BJ (cell line): ENCODE measurements at regions not wholly inside any gene's neighbourhood (a gene's known extent, or its start where the extent isn't known, plus 50 kb on each side); places are given as distances from the start of the nearest gene placed in this dataset.

ENCODE experiments used
- CTCF ChIA-PET: fragments of 350-600 bp; formaldehyde crosslinking; extraction: SDS; loops from one replicate; lab custom pipeline; 2021; ENCODE audit warnings: antibody characterized with exemption, inconsistent platforms; lab: Yijun Ruan, JAX
- POLR2A ChIA-PET: fragments of 300-600 bp; sonication (Branson Sonifier 250); formaldehyde crosslinking; extraction: SDS; loops from one replicate; lab custom pipeline; 2021; ENCODE audit warnings: antibody characterized with exemption; lab: Charles Lee
- DNase-seq: peaks from one replicate; pipeline ENCODE4 v3.0.0-alpha.2; 2011; ENCODE audit warnings: low read depth
- H3K27me3 ChIP-seq: 2 replicates; pipeline ENCODE4 v1.6.0; 2011; ENCODE audit warnings: low read length; ENCODE audit not compliant: control insufficient read depth, insufficient read depth
- H3K36me3 ChIP-seq: 2 replicates; pipeline ENCODE4 v1.5.1; 2011; ENCODE audit warnings: low read length; ENCODE audit not compliant: control insufficient read depth, insufficient read depth
- H3K4me3 ChIP-seq: 2 replicates; pipeline ENCODE4 v1.5.1; 2011; ENCODE audit warnings: low read depth, mild to moderate bottlenecking, control low read depth, low read length
- TF ChIP-seq, protein P1 (sequence below): IDR thresholded peaks from 2 replicates; pipeline ENCODE4 v1.5.1; 2011; ENCODE audit warnings: low read depth, mild to moderate bottlenecking, control low read depth, inconsistent platforms, low read length, moderate library complexity; ENCODE audit not compliant: insufficient read depth

DNA sequence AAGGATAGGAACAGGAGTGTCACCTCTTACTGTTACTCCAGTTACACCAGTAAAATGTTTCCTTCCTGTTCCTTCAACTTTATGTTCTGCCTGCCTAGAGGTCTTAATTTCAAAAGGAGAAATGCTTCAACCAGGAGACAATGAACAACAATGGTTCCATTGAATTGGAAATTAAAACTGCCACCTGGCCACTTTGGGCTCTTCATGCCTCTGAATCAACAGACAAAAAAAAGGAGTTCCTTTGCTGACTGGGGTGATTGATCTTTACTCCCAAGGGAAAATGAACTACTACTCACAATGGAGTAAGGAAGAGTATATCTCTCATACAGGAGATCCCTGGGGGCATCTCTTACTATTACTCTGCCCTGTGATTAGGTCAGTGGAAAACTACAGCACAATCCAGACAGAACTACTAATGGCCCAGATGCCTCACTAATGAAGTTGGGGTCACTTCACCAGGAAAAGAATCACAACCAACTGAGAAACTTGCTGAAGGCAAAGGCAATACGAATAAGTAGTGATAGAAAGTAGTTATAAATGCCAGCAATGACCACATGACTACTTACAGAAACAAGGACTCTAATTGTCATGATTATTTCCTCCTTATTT, 76.6 kb upstream of the PRDX6 start:
- CTCF ChIA-PET = no interaction called here
- TF ChIP-seq, protein P1, sequence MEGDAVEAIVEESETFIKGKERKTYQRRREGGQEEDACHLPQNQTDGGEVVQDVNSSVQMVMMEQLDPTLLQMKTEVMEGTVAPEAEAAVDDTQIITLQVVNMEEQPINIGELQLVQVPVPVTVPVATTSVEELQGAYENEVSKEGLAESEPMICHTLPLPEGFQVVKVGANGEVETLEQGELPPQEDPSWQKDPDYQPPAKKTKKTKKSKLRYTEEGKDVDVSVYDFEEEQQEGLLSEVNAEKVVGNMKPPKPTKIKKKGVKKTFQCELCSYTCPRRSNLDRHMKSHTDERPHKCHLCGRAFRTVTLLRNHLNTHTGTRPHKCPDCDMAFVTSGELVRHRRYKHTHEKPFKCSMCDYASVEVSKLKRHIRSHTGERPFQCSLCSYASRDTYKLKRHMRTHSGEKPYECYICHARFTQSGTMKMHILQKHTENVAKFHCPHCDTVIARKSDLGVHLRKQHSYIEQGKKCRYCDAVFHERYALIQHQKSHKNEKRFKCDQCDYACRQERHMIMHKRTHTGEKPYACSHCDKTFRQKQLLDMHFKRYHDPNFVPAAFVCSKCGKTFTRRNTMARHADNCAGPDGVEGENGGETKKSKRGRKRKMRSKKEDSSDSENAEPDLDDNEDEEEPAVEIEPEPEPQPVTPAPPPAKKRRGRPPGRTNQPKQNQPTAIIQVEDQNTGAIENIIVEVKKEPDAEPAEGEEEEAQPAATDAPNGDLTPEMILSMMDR = no peak
- Histone ChIP-seq H3K36me3 (no peaks in the 10 kb centered on the region), H3K4me3 (no peak overlapping the region), H3K27me3 (no peaks in the 10 kb centered on the region)
- DNase-seq = no peak
- POLR2A ChIA-PET = no interaction called here

GRCh38 chr1:173403996-173404395, 73.1 kb upstream of the PRDX6 start:
- ChIA-PET POLR2A (no interaction called here), CTCF (interaction anchor here (1.1 kb wide), 1 partner anchor 10 kb away, joined by 4 read pairs; no protein-coding TSS in a partner anchor)
- Histone ChIP-seq H3K4me3 (no peak overlapping the region), H3K27me3 (no peaks in the 10 kb centered on the region), H3K36me3 (no peaks in the 10 kb centered on the region)
- no peak for DNase-seq
- TF ChIP-seq, protein P1 = no peak

GRCh38 chr1:173405281-173405680, 71.9 kb upstream of the PRDX6 start:
- TF ChIP-seq, protein P1 = no peak
- H3K36me3 ChIP-seq = no peaks in the 10 kb centered on the region
- ChIA-PET POLR2A (no interaction called here), CTCF (no interaction called here)
- no peak overlapping the region for H3K4me3 ChIP-seq
- H3K27me3 ChIP-seq = no peaks in the 10 kb centered on the region
- no peak for DNase-seq

DNA sequence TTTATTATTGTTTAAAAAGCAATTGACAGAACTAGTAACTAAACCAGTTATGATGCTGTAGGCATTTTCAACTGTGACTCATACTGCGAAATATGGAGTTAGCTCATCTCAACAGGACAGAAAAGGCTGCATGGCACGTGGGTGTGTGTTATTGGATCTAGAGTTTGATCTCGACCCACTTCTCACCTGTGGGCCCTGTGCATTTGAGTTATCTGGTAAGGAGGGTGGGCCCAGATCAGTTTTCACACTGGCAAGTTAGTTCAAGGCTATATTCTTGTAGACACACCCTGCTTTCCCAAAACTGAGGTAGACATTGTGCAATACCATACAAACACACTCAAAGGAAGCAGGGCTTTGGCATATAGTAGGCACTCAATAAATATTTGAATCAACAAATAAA, 71.3 kb upstream of the PRDX6 start:
- H3K4me3 ChIP-seq = no peak overlapping the region
- no peak for DNase-seq
- no peaks in the 10 kb centered on the region for H3K27me3 ChIP-seq
- ChIA-PET POLR2A (no interaction called here), CTCF (interaction anchor here (0.6 kb wide), 1 partner anchor 723 kb away, joined by 3 read pairs; no protein-coding TSS in a partner anchor)
- peaks cover 1% of the 10 kb centered on the region; the same call in 1 of the 2 replicates for H3K36me3 ChIP-seq
- TF ChIP-seq, protein P1 = no peak

- no peak for DNase-seq
- H3K27me3 ChIP-seq = no peaks in the 10 kb centered on the region
- H3K4me3 ChIP-seq = no peak overlapping the region
- ChIA-PET POLR2A (interaction anchor here (0.5 kb wide), 1 partner anchor 360 kb away, joined by 4 read pairs; no protein-coding TSS in a partner anchor), CTCF (interaction anchor here (0.7 to 1.5 kb wide), 2 partner anchors 47 to 204 kb away, joined by 3 to 4 read pairs; no protein-coding TSS in a partner anchor)
- TF ChIP-seq, protein P1 = no peak
- peaks cover 1% of the 10 kb centered on the region; the same call in 1 of the 2 replicates for H3K36me3 ChIP-seq
Observed at GRCh38 chr1:173406783-173407230, 70.3 kb upstream of the PRDX6 start.
